Left colon (tissue), 2 donors: ENCODE measurements at regions not wholly inside any gene's neighbourhood (a gene's known extent, or its start where the extent isn't known, plus 50 kb on each side); places are given as distances from the start of the nearest gene placed in this dataset.

ENCODE experiments used
- ATAC-seq: fragments of 200-7000 bp; cut with Tn5 transposase; one replicate; pipeline ENCODE4 v1.9.1; 2020; ENCODE audit warnings: mild to moderate bottlenecking, moderate library complexity
- DNase-seq, 2 donors: peaks; one replicate each; pipeline ENCODE4 v3.0.0-alpha.2; 2020
- intact Hi-C, 2 donors: fragments of 100-400 bp; cut with DNase I in 1 of 2; cut with micrococcal nuclease in 1 of 2; formaldehyde crosslinking; loops; one replicate each; pipeline versions ENCODE4 v1.11.2 to v1.14.0; 2022; cut with DNase I, micrococcal nuclease
- donor health status: DM: no; HTN: no; CAD: no.
- donor health status: DM: yes; HTN: yes; CAD: no.

DNA sequence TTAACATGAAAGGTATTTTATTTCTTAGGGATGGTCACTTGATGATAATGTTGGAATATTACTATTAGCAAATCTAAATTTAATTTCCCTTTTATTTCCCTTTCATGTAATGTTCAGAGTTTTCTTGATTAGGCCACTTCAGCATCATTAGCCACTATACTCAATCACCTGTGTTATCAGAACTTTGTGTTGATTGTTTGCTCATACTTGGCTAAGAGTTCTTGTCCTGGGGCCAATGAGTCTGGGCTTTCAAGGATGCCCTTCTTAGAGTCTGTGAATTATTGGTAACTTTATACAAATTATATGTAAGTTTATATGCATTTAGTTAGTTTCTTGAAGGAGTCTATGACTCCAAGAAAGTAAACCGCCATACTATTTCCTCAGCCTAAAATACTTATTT, 408.0 kb upstream of the DDX18 start:
- intact Hi-C loops: no loop called here
- no peak for ATAC-seq
- no peak for DNase-seq

DNA sequence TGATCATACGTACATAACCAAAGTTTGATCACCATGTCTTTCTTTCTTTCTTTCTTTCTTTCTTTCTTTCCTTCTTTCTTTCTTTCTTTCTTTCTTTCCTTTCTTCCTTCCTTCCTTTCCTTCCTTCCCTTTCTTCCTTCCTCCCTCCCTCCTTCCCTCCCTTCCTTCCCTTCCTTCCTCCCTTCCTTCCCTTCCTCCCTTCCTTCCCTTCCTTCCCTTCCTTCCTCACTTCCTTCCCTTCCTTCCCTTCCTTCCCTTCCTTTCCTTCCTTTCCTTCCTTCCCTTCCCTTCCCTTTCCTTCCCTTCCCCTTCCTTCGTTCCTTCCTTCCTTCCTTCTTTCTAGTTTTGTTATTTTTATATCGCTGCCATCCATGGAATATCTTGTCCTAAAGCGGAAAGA, 406.7 kb upstream of the DDX18 start:
- intact Hi-C loops: no loop called here
- no peak for ATAC-seq
- no peak for DNase-seq

DNA sequence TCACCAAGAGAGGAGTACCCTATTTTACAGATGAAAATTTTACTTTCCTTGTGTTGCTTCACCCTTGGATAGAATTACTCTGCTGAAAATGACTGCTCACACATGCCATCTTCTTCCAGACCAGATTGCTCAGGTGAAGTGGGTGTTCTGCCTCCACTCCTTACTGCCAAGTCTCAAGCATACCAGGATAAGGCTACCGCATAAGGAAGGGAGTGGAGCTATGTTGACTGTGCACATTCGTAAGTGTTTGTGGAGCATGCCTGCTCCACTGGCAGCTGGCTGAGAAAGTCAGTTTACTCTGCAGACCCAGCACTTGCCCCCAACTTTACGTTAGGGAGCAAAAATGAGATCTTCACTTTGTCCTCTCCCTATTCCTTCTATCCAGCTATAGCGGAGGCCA, 405.0 kb upstream of the DDX18 start:
- ATAC-seq: no peak
- intact Hi-C loops: no loop called here
- DNase-seq: no peak

DNA sequence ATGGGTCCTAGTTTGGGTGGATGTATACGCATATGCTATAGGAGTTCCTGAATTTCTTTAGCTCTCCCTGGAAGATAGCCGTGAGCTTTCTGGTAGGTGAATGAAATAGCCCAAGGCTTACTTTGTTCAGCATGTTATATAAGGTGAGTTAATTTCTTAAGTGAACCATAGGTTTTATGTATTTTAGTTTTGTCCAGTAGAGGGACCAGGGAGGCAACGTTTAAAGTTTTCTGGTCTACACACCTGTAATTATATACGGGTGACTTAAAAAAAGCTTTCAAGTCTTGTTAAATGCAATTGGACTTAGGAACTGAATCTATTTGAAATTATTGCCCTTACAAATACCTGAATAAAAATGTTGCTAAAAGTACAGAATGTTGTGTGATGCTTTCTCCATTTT, 402.5 kb upstream of the DDX18 start:
- intact Hi-C loops: no loop called here
- no peak for ATAC-seq

DNA sequence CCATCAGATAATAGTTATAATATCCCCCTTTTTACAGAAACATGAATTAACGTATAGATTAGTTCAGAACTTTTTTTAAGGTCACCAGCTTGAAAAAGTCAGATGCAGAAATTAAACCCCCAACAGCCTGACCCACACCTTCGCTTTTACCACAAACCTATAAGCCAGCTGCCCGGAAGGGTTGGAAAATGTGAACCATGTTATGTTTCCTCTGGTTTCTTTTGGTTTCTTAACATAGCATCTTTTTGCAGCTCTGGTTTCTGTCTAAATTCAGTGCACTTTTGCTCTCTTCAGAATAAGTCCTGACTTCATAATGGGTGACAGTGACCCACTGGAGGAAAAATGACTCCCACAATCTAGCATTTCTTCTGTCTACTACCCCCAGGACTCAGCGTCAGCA, 381.7 kb upstream of the DDX18 start:
- DNase-seq (no peak), ATAC-seq (no peak)
- intact Hi-C loops: no loop called here

More for the DNA sequence above, 402.5 kb upstream of the DDX18 start:
- no peak for DNase-seq

DNA sequence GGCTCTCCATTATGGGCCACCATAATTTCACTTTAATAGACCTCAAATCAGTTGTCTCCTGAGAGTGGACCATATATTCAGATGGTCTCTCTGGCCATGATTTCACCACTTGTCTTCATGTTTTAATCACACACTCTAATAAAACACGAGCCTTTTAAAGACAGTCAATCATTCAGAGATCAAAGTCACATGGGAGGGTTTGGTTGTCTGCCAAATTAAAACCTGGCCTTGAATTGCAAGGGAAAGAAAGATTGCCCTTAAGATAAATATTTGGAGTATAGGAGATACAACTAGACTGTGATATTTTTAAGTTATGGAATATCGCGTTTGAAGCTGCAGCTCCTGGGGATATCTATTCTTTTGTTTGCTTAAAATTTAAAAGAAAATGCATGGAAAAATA, 377.8 kb upstream of the DDX18 start:
- peak in 1 of 2 donors; percentile 6 for DNase-seq
- ATAC-seq: peak; percentile 79
- intact Hi-C loops: no loop called here

DNA sequence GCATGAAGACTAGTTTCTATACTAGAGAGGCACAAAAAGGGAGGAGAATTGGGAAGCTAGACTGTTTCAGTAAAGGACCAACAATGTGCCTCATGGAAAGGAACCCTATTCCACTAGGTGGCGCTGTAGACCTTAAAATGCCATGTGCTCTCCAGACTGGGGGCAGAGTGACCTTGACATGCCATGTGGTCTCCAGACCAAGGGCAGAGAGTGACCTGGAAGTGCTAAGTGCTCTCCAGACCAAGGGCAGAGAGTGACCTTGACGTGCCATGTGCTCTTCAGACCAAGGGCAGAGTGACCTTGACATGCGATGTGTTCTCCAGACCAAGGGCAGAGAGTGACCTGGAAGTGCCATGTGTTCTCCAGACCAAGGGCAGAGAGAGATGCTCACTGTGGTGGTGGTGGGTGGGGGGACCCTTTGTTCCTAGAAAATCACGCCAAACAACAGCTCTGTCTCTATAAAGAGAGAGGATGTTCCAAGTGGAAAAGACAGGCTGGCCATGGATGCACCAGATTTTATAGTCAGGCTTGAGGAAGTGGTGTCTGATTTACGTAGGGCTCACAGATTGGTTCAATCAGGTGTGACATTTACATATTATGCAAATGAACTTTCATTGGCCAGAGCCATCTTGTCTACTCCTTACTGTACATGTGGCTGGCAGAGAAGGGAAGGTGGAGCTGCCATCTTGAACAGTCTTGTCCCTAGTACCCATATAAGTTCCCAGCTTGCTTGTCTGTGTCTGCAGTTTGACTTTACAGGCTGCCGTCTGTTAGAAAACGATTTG, 344.0 kb upstream of the DDX18 start:
- intact Hi-C loops: no loop called here
- ATAC-seq: peak; percentile 74
- DNase-seq: peak in 1 of 2 donors; percentile 53

DNA sequence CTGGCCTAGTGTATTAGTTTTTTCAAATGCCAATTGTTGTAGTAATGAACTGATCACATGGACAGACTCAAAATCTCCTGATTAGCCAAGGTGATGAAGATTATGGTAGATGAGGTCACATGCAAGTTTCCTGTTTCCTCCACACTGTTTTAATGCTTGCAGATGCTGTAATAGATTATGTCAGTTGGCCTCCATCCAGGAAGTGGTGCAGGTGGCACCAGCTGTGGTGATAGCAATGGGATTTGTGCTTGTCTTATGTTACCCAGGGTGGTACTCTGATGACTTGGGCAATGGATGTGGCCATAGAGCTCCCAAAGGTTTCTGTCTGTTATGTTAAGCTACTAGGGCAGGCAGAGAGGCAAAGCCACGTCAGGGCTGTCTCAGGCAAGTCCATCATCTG, 332.9 kb upstream of the DDX18 start:
- intact Hi-C loops: no loop called here
- ATAC-seq (no peak), DNase-seq (no peak)

DNA sequence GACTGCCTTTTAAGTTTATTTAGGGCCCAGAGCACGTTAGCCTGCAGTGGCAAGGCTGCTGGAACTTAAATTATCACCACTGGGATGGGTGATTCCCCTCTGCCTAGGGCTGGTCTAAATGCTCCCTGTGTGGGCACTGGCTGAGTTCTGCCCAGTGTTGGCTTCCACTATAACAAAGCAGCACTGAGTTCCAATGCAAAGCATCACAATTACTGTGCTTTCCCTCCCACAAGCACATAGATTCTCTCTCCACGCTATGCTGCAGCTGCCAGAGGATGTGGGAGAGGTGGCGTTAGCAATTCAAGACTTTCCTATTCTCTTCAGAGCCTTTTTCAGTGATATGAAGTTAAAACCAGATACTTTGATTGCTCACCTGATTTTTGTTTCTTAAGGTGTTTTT, 328.9 kb upstream of the DDX18 start:
- no peak for DNase-seq
- intact Hi-C loops: no loop called here

DNA sequence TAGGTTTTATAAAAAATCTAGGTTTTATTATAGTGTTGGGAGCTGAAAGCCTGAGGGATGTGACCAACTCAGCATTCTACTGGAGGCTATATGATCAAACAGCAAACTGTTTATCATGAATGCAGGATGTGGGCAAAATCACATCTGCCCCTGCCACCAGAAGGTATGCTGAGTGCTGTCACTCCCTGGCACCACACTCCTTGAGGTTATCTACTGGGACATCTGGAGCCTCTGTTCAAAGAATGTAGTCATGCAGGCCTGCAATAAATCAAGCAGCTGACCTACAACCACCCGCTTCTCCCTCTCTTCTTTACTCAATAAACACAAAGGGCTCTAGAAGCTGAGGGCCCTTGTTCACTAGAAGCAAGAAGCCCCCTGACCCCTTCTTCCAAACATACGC, 328.4 kb upstream of the DDX18 start:
- no peak for ATAC-seq
- intact Hi-C loops: no loop called here
- DNase-seq: no peak

More for the DNA sequence above, 328.9 kb upstream of the DDX18 start:
- ATAC-seq: no peak

DNA sequence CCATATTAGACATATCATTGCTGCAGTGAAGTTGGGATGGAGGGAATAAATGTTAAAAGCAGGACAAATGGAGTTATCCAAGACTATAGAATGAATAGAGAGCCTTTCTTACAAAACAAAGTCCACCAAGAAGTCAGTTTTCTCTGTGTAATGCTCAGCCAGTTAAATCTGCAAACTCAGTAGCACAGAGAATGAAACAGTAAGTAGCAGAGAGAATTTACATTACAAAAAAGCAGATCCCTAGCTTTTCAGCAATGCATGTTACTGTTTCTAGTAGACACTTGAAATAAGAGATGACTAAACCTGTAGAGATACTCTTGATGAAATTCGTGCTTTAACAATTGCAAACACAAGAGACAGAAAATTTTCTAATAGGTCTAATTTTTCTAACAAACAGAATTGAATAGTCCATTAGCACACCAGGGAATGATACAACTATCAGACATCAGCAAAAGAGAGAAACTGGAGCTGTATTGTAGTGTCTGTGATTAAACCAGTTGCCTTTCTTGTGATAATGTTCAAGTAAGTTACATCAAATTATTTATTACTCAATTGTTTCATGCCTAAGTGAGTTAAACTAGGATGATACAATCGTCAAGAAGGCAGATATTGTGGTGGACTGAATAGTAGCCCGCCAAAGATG, 322.2 kb upstream of the DDX18 start:
- no peak for ATAC-seq
- intact Hi-C loops: no loop called here
- DNase-seq: no peak

DNA sequence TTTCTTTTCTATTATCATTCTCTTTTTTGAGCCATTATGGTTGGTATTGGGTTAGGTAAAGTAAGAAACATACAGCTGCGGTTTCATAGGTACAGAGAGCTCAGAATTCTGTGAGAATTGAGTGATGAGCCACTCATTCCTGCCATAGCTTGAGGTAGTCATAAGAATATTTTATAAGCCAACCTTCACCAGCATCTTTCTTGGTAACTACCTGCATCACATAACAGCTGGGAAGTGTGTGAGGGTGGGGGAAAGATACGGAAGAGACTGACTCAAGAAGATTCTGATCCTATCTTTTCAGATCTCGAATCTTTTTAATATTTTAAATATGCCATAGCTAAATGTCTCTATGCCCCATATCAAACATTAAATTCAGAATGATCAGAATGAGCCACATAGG, 313.8 kb upstream of the DDX18 start:
- intact Hi-C loops: no loop called here
- ATAC-seq (no peak), DNase-seq (no peak)

DNA sequence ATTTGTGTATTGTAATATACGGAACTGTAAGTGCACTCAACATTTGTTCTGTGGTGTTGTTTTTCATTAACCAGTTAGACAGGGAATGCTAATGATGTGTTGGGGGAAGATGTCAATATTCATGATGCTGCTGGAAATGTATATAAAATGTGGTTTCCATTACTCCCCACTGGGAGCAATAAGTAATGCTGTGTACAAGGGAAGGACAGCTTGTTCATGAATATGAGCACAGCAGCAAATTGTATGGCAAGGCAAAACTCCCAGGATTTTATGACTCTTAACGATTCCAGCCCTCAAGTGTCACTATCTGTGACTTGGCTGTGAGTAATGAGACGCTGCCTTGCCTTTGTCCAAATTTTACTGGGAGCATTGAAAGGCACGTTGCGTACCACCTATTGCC, 312.4 kb upstream of the DDX18 start:
- ATAC-seq (no peak), DNase-seq (no peak)
- intact Hi-C loops: no loop called here

DNA sequence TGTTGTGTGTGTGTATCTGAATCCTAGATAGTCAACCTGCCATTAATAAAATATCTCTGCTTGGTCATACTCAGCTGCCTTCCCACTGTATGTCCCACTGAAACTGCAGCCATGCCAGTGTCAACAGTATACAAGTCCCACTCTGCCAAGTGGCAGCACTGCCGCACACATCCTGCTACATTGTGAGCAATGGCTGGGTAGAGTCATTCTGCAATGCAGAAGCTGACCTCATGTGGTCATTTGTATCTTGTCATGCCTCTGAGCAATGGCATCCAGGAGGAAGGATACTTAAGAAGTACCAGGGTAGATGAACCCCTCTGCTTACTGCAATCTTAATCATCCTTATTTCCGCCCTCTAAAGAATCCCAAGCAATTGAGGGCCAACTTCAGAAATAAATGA, 302.2 kb upstream of the DDX18 start:
- intact Hi-C loops: no loop called here
- ATAC-seq (no peak), DNase-seq (no peak)

DNA sequence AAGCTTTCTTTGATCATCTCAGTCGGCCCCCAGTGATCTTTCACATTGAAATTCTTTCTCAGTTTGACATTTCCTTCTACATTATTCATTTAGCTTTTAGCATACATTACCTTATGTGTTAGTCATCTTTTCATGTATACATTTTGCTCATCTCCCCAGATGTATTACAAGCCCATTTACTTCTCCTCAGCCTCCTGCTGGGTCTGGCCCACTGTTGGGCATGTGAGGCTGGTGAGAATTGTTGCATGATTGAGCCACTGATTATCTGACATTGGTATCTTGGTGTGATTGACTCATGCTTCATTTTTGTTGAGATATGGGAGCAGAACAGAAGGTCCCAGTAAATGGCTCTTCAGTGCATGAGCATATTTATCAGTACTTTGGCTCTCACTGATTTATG, 300.1 kb upstream of the DDX18 start:
- intact Hi-C loops: no loop called here
- no peak for ATAC-seq
- no peak for DNase-seq

DNA sequence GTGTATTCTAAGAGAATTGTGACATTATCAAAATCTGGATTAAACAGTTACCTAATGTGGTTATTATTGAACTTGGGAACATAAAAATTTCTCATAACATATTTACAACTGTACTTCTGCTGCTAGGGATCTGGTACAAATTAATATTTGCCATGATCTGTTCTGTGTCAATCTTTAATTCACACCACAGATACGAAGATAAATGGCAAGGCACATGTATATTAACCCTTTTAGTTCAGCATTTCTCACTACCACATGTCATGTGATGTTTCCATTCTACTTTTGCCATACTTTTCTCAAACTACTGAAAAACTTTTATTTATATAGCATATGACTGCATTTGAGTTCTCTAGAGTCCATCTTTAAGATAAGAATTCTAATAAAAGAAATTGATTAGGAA, 295.3 kb upstream of the DDX18 start:
- ATAC-seq: no peak
- intact Hi-C loops: no loop called here
- DNase-seq: no peak

DNA sequence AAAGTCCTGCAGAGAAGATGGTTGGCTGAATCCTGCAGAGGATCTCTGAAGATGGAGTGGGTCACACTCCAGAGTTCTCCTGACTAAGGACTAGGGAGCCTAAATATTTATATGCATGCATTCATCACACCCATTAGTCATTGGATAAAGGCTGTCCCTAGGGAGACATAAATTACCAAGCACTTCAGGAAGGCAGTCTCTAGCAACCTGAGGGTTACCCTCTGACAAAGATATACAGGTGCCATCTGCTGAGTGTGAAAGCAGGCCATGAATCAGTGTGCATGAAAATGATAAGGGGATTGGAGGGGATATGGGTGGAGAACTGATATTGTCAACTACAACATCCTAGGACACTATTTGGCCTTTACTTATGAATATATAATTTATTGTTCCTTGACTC, 294.8 kb upstream of the DDX18 start:
- ATAC-seq (no peak), DNase-seq (no peak)
- intact Hi-C loops: no loop called here

DNA sequence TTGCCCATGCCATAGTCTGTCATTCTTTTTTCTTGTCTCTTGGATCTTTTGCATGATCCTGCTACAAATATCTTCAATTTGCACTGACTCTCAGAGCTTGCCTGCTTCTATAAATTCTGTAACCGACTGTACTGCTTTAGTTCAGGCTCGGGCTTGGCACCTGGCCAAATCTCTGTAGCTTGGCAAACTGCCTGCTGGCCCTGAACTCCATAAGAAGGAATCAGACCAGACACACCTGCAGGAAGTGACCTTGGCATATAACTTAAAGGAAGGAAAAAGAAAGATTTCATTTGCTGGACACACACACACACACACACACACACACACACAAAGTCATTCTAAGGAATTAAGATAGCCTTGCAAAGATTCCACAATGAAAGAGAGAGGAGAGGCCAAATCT, 291.2 kb upstream of the DDX18 start:
- intact Hi-C loops: no loop called here
- ATAC-seq (peak; percentile 98), DNase-seq (peak; percentile 88 to 91)

DNA sequence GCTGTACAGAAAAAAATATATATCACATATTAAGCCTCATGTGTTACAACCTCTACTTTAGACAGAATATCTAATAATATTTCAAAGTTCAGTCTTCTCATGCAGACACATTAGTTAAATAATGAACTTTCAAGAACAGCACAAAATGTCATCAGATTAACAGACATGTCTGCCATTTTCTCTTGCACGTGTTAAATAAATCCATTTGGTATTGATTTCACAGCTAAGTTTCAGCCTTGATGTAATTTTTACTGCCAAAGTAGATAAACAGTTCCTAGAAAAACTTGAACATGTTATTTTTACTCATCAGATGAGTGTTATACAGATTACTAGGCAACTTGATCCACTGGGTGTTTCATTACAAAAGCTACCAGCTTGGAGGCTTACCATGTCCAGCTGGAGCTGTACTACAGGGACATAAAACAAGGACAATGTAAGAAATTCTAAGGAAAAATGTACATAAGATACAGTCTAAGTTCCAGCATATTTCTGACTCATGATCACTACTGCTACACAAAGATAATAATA, 290.7 kb upstream of the DDX18 start:
- ATAC-seq (peak; percentile 12), DNase-seq (no peak)
- intact Hi-C loops: no loop called here

DNA sequence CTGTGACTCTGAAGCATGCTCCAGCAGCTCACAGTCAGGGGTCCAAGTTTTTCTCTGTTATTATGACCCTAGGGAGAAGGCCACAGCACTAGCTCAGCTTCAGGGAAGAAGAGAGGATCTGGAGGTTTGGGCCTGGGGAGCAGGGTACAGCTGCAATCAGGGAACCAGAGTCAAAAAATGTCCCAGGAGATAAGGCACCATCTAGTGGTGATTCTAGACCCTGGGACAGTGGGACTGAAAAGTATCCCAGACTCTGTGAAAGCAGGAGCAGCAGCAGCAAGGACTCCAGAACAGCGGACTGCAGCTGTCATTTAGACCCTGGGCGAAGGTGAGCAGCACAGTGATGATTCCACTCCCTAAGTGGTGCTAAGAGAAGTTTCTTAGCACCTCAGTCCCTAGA, 278.4 kb upstream of the DDX18 start:
- DNase-seq: no peak
- ATAC-seq: peak; percentile 82
- intact Hi-C loops: no loop called here

DNA sequence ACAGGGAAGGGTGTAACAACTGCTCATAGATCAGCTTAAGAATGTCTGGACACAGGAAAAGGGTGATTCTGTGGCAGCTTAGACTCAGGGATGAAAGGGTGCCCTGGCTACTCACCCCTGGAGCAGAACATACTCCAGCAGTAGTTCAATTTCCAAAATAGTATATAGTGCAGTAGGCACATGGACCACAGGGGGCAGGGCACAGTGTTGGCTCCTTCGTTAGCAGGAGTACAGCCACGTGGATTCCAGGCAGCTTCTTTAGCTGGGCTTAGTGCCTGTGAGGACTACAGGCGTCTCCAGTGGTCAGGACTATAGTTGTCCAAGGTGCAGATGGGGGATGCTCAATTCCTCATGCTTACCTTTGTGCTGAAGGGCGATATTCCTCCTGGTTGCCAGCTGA, 277.5 kb upstream of the DDX18 start:
- DNase-seq (no peak), ATAC-seq (no peak)
- intact Hi-C loops: no loop called here
